ENCODE measurements at regions not wholly inside any gene's neighbourhood (a gene's known extent, or its start where the extent isn't known, plus 50 kb on each side); places are given as distances from the start of the nearest gene placed in this dataset.
A peak's percentile ranks its signal among the peaks of the same experiment; 100 is the strongest.
"Not testable (repeated sequence)": the region's sequence is repeated elsewhere in the genome, so short reads cannot be mapped to it uniquely, and the experiment has no call there.

- no peak for DNase-seq
Observed at GRCh38 chr6:81962198-81962597, 209.7 kb upstream of the TENT5A start.

GRCh38 chr6:81950877-81951276 is 198.4 kb upstream of the TENT5A start:
- DNase-seq, result peak; percentile 2

- no peak for DNase-seq
Observed at GRCh38 chr6:81948861-81949260, 196.4 kb upstream of the TENT5A start.

GRCh38 chr6:81948196-81948595 is 195.7 kb upstream of the TENT5A start:
- not testable (repeated sequence) for DNase-seq

- DNase-seq, result no peak
Observed at GRCh38 chr6:81944661-81945060, 192.2 kb upstream of the TENT5A start.

- DNase-seq, result not testable (repeated sequence)
Observed at GRCh38 chr6:81942842-81943241, 190.4 kb upstream of the TENT5A start.

GRCh38 chr6:81942067-81942370 is 189.5 kb upstream of the TENT5A start:
- no peak for DNase-seq

GRCh38 chr6:81940451-81940985 is 188.0 kb upstream of the TENT5A start:
- DNase-seq, result no peak

- DNase-seq, result no peak
Observed at GRCh38 chr6:81939766-81940165, 187.3 kb upstream of the TENT5A start.

GRCh38 chr6:81938991-81939732 is 186.7 kb upstream of the TENT5A start:
- no peak for DNase-seq

GRCh38 chr6:81938014-81938856 is 185.8 kb upstream of the TENT5A start:
- DNase-seq, result no peak

- no peak for DNase-seq
Observed at GRCh38 chr6:81937296-81937937, 184.9 kb upstream of the TENT5A start.

- no peak for DNase-seq
Observed at GRCh38 chr6:81934936-81935335, 182.5 kb upstream of the TENT5A start.

GRCh38 chr6:81933608-81934051 is 181.1 kb upstream of the TENT5A start:
- no peak for DNase-seq

GRCh38 chr6:81933089-81933488 is 180.6 kb upstream of the TENT5A start:
- DNase-seq, result no peak

GRCh38 chr6:81932448-81932847 is 180.0 kb upstream of the TENT5A start:
- DNase-seq, result not testable (repeated sequence)

- DNase-seq, result no peak
Observed at GRCh38 chr6:81929828-81930227, 177.3 kb upstream of the TENT5A start.

GRCh38 chr6:81925201-81925600 is 172.7 kb upstream of the TENT5A start:
- DNase-seq, result no peak

GRCh38 chr6:81909981-81910900 is 157.8 kb upstream of the TENT5A start:
- no peak for DNase-seq

- no peak for DNase-seq
Observed at GRCh38 chr6:81909162-81909561, 156.7 kb upstream of the TENT5A start.

- DNase-seq, result no peak
Observed at GRCh38 chr6:81906709-81907204, 154.3 kb upstream of the TENT5A start.

GRCh38 chr6:81906041-81906440 is 153.6 kb upstream of the TENT5A start:
- DNase-seq, result no peak

Data from midbrain (tissue), 1 donor.